ENCODE measurements at regions not wholly inside any gene's neighbourhood (a gene's known extent, or its start where the extent isn't known, plus 50 kb on each side); places are given as distances from the start of the nearest gene placed in this dataset.

DNA sequence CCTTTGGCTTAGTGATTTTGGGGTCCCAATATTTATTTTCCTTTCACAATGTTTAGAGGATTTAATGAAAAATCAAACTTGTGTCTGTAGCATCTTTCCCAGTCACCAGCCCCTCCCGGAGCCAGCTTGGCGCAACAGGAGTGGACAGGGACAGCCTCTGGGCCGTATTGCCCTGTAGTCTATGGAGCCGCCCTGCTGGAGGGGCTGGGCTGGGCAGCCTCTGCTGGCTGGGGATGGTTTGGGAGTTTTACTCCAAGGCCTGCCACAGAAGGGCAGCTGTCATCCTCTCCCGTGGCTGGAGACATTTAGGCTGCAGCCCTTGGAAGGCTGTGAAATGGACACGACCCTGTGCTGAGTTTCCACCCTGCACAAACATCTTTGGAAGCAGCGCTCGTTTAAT lies 89.4 kb upstream of the RGMA start:
- in situ Hi-C loops (cut with MboI; ENCODE audit: low pct_unique_long_range_greater_than_20kb, low sequenced_read_pairs, unreplicated experiment) = no loop called here
- no peak for DNase-seq (ENCODE audit: low spot score)
- TF ChIP-seq, protein P1, sequence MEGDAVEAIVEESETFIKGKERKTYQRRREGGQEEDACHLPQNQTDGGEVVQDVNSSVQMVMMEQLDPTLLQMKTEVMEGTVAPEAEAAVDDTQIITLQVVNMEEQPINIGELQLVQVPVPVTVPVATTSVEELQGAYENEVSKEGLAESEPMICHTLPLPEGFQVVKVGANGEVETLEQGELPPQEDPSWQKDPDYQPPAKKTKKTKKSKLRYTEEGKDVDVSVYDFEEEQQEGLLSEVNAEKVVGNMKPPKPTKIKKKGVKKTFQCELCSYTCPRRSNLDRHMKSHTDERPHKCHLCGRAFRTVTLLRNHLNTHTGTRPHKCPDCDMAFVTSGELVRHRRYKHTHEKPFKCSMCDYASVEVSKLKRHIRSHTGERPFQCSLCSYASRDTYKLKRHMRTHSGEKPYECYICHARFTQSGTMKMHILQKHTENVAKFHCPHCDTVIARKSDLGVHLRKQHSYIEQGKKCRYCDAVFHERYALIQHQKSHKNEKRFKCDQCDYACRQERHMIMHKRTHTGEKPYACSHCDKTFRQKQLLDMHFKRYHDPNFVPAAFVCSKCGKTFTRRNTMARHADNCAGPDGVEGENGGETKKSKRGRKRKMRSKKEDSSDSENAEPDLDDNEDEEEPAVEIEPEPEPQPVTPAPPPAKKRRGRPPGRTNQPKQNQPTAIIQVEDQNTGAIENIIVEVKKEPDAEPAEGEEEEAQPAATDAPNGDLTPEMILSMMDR (IDR thresholded peaks at IDR 0.05; ENCODE audit: extremely low read depth, insufficient read depth, missing control alignments) = no peak

DNA sequence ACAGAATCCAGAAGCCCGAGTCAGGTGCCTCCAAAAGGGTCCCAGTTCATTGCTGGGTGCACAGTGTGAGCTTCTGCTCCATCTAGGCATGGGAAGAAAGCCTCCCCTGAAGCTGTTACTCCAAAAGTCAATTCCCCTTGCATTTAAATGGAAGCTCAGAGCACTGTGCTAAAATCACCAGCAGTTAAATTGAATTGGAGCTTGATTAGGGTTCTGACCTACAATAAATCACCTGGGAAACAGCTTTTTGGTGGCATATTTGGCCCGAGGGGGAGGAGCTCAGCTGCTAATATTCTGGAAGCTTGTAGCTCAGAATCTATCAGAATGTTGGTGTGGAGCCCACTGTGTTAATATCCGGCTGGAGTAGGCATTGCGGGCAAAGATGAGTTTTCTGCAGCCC lies 87.1 kb upstream of the RGMA start:
- in situ Hi-C loops (cut with MboI; ENCODE audit: low pct_unique_long_range_greater_than_20kb, low sequenced_read_pairs, unreplicated experiment) = no loop called here
- TF ChIP-seq, protein P1 (IDR thresholded peaks at IDR 0.05; ENCODE audit: extremely low read depth, insufficient read depth, missing control alignments) = no peak

DNA sequence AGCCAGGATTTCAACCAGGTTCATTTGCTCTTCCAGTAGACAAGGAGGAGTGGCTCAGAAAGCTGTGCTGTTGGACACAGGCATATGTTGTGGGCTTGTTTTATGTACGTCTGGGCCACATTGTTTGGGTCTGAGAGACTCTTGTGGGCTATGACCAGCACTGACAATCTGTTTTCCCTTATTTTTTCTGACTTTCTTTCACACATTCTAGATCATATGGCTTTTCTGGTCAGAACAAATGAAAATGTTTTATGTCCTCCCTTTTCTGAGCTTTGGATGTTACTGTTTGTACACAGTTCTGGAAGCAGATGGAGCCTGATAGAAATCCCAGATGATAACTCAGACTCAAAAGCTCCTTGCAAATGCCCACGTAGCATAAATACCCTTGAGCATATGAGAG lies 85.8 kb upstream of the RGMA start:
- DNase-seq (ENCODE audit: low spot score) = no peak

More for the DNA sequence above, 87.1 kb upstream of the RGMA start:
- DNase-seq (ENCODE audit: low spot score) = no peak

DNA sequence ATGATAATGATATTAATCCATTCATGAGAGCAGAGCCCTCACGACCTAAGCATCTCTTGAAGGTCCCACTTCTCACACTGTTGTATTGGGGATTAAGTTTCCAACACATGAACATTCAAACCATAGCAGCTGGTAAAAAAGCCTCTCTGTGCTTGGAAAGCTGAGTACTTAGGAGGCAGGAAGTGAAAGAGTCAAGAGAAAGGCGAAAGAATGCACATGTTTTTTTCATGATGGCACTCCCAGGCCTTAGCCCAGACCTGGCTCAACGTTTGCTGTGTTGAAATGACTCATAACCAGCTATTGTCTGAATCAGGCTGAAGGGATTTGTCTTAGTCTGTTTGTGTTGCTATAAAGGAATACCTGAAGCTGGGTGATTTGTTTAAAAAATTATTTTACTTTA lies 84.4 kb upstream of the RGMA start:
- no peak for DNase-seq (ENCODE audit: low spot score)
- in situ Hi-C loops (cut with MboI; ENCODE audit: low pct_unique_long_range_greater_than_20kb, low sequenced_read_pairs, unreplicated experiment) = no loop called here
- TF ChIP-seq, protein P1 (IDR thresholded peaks at IDR 0.05; ENCODE audit: extremely low read depth, insufficient read depth, missing control alignments) = no peak

More for the DNA sequence above, 85.8 kb upstream of the RGMA start:
- TF ChIP-seq, protein P1 (IDR thresholded peaks at IDR 0.05; ENCODE audit: extremely low read depth, insufficient read depth, missing control alignments) = no peak
- in situ Hi-C loops (cut with MboI; ENCODE audit: low pct_unique_long_range_greater_than_20kb, low sequenced_read_pairs, unreplicated experiment) = no loop called here

DNA sequence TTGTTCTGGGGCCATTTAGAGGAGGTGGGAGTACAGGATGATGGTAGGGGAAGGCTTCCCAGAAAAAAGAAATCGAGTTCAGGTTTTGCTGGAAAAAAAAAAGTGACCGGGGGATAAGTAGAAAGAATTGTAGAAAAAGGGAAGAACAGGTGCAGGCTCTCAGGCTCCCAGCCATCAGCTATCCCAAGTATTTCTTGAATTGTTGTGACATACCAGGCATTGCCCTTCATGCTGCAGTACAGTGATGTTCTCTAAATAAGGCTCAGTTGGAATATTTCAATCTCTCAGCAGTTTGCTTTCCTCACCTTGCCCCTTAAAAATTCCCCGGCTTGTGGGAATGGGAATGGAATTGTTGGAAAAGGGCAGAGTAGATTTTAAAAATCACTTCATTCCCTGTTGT lies 82.5 kb upstream of the RGMA start:
- in situ Hi-C loops (cut with MboI; ENCODE audit: low pct_unique_long_range_greater_than_20kb, low sequenced_read_pairs, unreplicated experiment) = no loop called here
- TF ChIP-seq, protein P1 (IDR thresholded peaks at IDR 0.05; ENCODE audit: extremely low read depth, insufficient read depth, missing control alignments) = no peak
- no peak for DNase-seq (ENCODE audit: low spot score)

DNA sequence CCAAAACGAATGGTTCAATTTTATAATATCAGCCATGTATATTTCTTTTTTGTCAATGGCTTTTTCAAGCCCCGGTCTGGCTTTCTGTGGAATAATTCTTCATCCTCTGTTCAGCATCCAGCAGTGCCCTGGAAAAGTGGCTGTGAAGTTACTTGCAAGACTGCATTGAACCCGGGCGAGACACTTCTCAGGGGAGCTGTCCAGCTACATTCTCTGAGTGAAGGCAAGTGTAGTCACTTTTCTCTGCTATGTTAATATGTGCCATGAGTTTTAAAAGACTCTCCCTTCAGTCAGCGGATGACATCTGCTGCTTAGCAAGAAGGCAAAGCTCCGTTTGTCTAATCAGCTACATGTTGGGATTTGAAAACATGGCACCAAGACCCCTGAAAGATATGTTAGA lies 81.3 kb upstream of the RGMA start:
- no peak for DNase-seq (ENCODE audit: low spot score)
- TF ChIP-seq, protein P1 (IDR thresholded peaks at IDR 0.05; ENCODE audit: extremely low read depth, insufficient read depth, missing control alignments) = no peak
- in situ Hi-C loops (cut with MboI; ENCODE audit: low pct_unique_long_range_greater_than_20kb, low sequenced_read_pairs, unreplicated experiment) = no loop called here

DNA sequence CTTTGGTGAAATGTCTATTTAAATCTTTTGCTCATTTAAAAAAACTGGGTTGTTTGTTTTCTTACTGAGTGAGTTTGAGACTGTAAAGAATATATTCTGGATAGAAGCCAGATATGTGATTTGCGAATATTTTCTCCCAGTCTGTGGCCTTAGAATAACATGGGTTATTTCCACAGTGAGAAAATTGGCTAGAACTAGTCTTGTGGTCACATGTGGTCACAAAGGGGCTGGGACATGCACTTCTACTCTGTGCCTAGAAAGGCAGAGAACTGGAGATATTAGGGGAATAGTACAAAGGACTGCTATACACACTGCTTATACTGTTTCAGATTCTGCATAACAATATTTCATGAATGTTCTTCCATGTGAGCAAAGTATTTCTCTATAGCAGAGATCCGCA lies 79.9 kb upstream of the RGMA start:
- in situ Hi-C loops (cut with MboI; ENCODE audit: low pct_unique_long_range_greater_than_20kb, low sequenced_read_pairs, unreplicated experiment) = no loop called here
- TF ChIP-seq, protein P1 (IDR thresholded peaks at IDR 0.05; ENCODE audit: extremely low read depth, insufficient read depth, missing control alignments) = no peak
- DNase-seq (ENCODE audit: low spot score) = no peak

Data from GM13977 (cell line).